Stomach smooth muscle (tissue), 2 donors: ENCODE measurements at regions not wholly inside any gene's neighbourhood (a gene's known extent, or its start where the extent isn't known, plus 50 kb on each side); places are given as distances from the start of the nearest gene placed in this dataset.
"Not testable (repeated sequence)": the region's sequence is repeated elsewhere in the genome, so short reads cannot be mapped to it uniquely, and the experiment has no call there.

Experiments used
- H3K27ac ChIP-seq: one replicate; pipeline ENCODE4 v1.7.0; 2013; ENCODE audit warnings: mild to moderate bottlenecking, low read length, inconsistent platforms
- H3K27me3 ChIP-seq, 2 donors: one replicate each; pipeline ENCODE4 v1.7.0; 2013; ENCODE audit warnings: low read length in 2 of 2; ENCODE audit not compliant: insufficient read depth in 2 of 2, control insufficient read depth in 1 of 2
- H3K36me3 ChIP-seq, 2 donors: one replicate each; pipeline ENCODE4 v1.7.0; 2013; ENCODE audit warnings: low read length in 2 of 2; ENCODE audit not compliant: control insufficient read depth in 2 of 2, insufficient read depth in 2 of 2
- H3K4me1 ChIP-seq: one replicate; pipeline ENCODE4 v1.7.0; 2013; ENCODE audit warnings: low read length; ENCODE audit not compliant: control insufficient read depth, insufficient read depth
- H3K4me3 ChIP-seq, 2 donors: one replicate each; pipeline ENCODE4 v1.7.0; 2013; ENCODE audit warnings: low read length in 2 of 2
- H3K9ac ChIP-seq, 2 donors: one replicate each; pipeline ENCODE4 v1.7.0; 2013; ENCODE audit warnings: low read length in 2 of 2, mild to moderate bottlenecking in 1 of 2
- H3K9me3 ChIP-seq, 2 donors: one replicate each; pipeline ENCODE4 v1.7.0; 2013; ENCODE audit warnings: low read length in 2 of 2; ENCODE audit not compliant: control insufficient read depth in 2 of 2
- donor health status: healthy.
- donor health status: Pancreatic carcinoma.

DNA sequence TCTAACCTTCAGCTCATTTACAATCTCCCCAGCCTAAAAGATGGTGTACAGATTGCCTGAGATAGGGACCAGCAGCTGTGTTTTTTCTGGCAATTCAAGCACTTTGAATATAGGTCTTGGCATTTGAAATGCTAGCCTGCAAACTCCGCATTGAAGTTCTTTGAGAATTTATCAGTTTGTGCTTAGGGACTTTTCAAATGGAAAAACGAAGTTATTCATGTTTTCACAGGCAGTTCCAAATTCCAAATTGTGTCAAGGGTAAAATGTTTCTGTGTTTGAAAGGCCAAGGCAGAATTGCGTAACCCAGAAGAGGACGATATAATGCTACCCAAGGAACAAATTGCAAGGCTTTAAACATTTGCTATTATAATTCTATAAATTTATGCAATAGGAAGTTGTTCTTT, 168.9 kb upstream of the RASSF8 start:
- Histone ChIP-seq H3K36me3 (no peaks in the 10 kb centered on the region), H3K4me1 (no peaks in the 10 kb centered on the region), H3K9me3 (no peaks in the 10 kb centered on the region), H3K27ac (no peak overlapping the region), H3K9ac (no peak overlapping the region), H3K27me3 (no peaks in the 10 kb centered on the region), H3K4me3 (no peak overlapping the region)

DNA sequence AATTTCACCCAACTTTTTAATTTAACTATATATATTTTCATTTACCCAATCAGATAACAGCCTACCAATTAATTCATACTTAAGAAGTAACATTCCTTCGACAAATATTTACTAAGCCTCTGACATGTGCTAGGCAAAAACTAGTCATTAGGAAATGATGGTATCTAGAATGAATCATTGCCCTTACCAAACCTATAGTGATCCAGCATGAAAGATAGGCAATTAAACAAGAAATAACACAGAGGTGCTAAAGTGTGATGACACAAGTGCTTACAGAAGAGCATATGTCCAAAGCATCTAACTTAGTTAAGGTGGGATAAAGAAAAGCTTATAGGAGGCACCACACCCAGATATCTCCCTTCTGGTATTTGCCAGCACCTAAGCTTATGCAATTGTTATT, 166.5 kb upstream of the RASSF8 start:
- no peaks in the 10 kb centered on the region for H3K9me3 ChIP-seq
- no peaks in the 10 kb centered on the region for H3K4me1 ChIP-seq
- H3K36me3 ChIP-seq: no peaks in the 10 kb centered on the region
- H3K27ac ChIP-seq: no peak overlapping the region
- no peak overlapping the region for H3K4me3 ChIP-seq
- H3K9ac ChIP-seq: no peak overlapping the region
- no peaks in the 10 kb centered on the region for H3K27me3 ChIP-seq

DNA sequence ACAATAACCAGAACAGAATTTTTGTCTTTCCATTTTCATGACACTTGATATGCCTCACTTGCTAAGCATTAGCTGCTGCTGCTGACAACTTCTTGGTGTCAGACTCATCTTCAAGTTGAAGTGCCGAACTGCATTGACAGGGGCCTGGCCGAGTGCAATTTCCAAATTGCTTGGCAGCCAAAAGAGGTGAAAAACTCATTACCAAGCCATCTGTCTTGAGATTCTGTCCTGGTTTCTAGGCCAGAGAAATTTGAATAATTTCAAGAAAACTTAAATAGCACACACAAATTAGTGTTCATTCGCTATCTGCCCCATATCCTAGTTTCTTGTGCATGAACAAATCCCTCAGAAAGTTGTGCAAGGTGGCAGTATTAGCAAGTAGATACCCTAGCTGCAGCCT, 165.3 kb upstream of the RASSF8 start:
- Histone ChIP-seq H3K27me3 (no peaks in the 10 kb centered on the region), H3K27ac (no peak overlapping the region)

DNA sequence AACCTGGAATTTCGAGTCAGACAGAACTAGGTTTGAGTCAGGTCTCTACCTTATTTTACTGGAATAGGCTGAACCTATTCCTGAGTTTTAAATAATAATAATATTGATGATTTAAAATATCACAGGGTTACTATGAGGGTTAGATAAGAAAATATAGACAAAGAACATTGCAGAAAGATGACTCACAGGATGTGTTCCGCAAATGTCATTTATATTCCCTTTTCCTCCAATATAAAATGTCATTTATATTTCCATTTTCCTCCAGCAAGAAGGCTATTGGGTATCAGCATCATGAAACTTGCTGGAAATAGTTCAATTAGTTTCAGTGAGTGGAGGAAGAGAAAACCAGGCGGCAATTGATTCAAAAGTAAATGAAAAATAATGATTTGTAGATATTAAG, 163.9 kb upstream of the RASSF8 start:
- H3K9ac ChIP-seq: no peak overlapping the region
- no peaks in the 10 kb centered on the region for H3K9me3 ChIP-seq
- H3K27ac ChIP-seq: no peak overlapping the region
- no peaks in the 10 kb centered on the region for H3K4me1 ChIP-seq
- H3K4me3 ChIP-seq: no peak overlapping the region
- H3K27me3 ChIP-seq: no peaks in the 10 kb centered on the region
- H3K36me3 ChIP-seq: no peaks in the 10 kb centered on the region

More for the DNA sequence above, 165.3 kb upstream of the RASSF8 start:
- H3K4me3 ChIP-seq: no peak overlapping the region
- H3K4me1 ChIP-seq: no peaks in the 10 kb centered on the region
- H3K9ac ChIP-seq: no peak overlapping the region
- H3K36me3 ChIP-seq: no peaks in the 10 kb centered on the region
- H3K9me3 ChIP-seq: no peaks in the 10 kb centered on the region

DNA sequence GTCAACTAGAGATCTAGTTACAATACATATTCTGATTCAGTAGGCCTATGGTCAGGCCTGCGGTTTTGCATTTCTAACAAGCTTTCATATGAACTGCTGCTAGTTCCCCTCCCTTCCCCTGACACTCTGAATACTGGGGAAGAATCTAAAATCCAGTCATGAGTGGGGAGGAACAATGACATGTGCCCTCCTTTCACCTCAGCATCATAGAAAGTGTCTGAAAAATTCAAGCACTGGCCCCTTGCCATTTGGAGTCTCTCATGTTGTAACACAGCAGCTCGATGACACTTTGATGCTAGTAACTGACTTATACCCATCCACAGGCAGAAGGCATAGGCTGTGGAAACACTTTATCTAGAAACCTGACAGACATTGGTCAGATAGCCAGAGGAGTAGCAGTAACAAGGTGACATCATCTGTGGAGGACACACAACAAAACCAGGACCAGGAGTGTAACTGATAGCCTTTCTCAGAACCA, 161.9 kb upstream of the RASSF8 start:
- H3K27me3 ChIP-seq: no peaks in the 10 kb centered on the region

DNA sequence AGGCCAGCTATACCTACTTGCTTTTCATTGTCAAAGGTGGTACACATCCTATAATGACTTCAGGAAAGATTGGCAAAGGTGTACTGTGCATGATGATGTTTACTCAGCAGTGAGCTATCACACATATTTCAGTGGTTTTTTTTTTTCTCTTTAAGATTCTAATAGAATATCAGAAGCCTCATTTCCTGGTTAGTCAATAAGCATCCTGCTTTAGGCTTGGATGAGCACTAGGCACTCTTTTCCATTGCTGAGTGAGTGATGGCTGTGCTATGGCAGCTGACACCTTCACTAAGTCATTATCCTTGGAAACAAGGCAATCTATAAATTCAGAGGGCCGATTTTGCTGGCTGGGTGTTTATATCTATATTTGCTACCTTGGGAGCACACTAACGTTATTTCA, 161.1 kb upstream of the RASSF8 start:
- H3K9me3 ChIP-seq: no peaks in the 10 kb centered on the region
- H3K36me3 ChIP-seq: no peaks in the 10 kb centered on the region
- H3K27ac ChIP-seq: no peak overlapping the region
- H3K4me1 ChIP-seq: no peaks in the 10 kb centered on the region
- H3K9ac ChIP-seq: no peak overlapping the region
- H3K4me3 ChIP-seq: no peak overlapping the region
- H3K27me3 ChIP-seq: no peaks in the 10 kb centered on the region

More for the DNA sequence above, 161.9 kb upstream of the RASSF8 start:
- no peaks in the 10 kb centered on the region for H3K36me3 ChIP-seq
- H3K9me3 ChIP-seq: no peaks in the 10 kb centered on the region
- no peaks in the 10 kb centered on the region for H3K4me1 ChIP-seq
- H3K9ac ChIP-seq: no peak overlapping the region
- H3K27ac ChIP-seq: no peak overlapping the region
- H3K4me3 ChIP-seq: no peak overlapping the region

DNA sequence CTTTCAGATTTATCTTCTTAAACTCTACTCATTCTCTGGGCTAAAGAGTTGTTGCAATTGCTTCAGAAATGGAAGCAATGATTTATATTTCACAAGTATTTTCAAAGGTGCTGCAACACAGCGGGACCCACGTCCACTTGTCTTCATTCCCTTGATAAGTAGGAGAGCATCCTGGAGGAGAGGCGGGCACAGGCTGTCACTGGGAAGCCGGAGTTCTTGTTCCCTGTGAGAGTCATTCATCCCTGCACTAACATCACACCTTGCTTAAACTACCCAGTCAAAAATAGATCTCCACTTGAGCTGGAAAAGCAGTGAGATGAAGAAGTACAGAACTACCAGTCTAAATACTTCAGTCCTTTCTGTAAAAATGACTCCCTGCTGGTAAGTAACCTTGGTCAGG, 160.5 kb upstream of the RASSF8 start:
- Histone ChIP-seq H3K4me3 (no peak overlapping the region), H3K9me3 (no peaks in the 10 kb centered on the region), H3K27me3 (no peaks in the 10 kb centered on the region)

DNA sequence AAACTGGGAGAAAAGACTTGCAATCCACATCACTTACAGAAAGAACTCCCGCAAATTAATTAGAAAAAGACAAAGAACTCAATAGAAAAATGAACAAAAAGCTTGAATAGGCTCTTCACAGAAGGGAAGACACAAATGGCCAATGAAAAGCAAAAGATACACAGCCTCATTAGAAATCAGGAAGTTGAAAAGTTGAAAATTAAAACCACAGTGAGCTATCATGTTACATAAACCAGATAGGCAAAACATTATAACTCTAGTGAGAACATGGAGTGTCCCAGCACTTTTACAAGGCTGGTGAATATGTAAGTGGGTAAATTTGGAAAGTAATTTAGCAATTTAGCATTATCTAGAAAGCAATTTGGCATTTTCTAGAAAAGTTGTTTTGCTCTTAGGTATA, 158.4 kb upstream of the RASSF8 start:
- Histone ChIP-seq H3K4me1 (no peaks in the 10 kb centered on the region), H3K4me3 (no peak overlapping the region), H3K27ac (no peak overlapping the region), H3K9me3 (no peaks in the 10 kb centered on the region), H3K27me3 (no peaks in the 10 kb centered on the region), H3K9ac (no peak overlapping the region), H3K36me3 (no peaks in the 10 kb centered on the region)

More for the DNA sequence above, 160.5 kb upstream of the RASSF8 start:
- no peaks in the 10 kb centered on the region for H3K36me3 ChIP-seq
- no peak overlapping the region for H3K27ac ChIP-seq
- no peak overlapping the region for H3K9ac ChIP-seq
- no peaks in the 10 kb centered on the region for H3K4me1 ChIP-seq

DNA sequence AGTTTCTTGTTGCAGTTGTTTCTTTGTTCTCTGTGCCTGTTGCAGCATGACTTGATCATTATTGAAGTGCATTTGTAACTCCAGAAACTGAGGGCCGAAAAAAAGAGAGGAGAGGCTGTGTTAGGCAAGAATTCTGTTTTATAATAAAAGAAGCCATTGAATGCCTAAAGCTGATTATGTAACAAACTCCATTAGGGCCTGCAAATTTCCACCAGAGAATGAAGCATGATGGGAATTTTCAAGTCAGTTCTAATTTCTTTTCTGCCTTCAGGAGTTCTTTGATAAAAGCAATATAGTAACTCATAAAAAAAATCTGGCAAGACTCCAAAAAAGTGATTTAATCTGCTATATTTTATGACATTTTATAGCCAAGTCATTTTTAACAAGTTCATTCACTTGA, 156.7 kb upstream of the RASSF8 start:
- Histone ChIP-seq H3K36me3 (no peaks in the 10 kb centered on the region), H3K4me1 (no peaks in the 10 kb centered on the region), H3K9me3 (no peaks in the 10 kb centered on the region), H3K9ac (no peak overlapping the region), H3K27ac (no peak overlapping the region), H3K4me3 (no peak overlapping the region), H3K27me3 (no peaks in the 10 kb centered on the region)

DNA sequence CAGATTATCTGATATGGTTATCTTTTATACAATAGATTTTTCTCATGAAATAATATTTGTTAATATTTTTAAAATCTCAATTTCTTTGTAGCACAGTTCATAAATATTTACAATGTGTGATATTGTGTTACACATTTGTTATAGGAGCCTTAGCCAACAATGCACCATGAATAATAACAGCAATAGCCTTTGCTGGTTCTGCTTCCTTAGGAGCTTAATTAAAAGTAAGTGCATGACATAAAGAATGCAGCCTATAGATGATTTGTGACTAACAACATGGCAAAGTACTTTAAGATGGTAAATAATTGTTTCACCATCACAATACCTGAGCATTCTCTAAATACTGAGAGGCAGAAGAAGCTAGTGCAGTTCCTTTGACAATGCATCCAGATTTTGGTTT, 156.3 kb upstream of the RASSF8 start:
- H3K36me3 ChIP-seq: no peaks in the 10 kb centered on the region
- no peak overlapping the region for H3K4me3 ChIP-seq
- H3K9me3 ChIP-seq: no peaks in the 10 kb centered on the region
- no peak overlapping the region for H3K9ac ChIP-seq
- H3K27ac ChIP-seq: no peak overlapping the region
- no peaks in the 10 kb centered on the region for H3K4me1 ChIP-seq
- H3K27me3 ChIP-seq: no peaks in the 10 kb centered on the region

DNA sequence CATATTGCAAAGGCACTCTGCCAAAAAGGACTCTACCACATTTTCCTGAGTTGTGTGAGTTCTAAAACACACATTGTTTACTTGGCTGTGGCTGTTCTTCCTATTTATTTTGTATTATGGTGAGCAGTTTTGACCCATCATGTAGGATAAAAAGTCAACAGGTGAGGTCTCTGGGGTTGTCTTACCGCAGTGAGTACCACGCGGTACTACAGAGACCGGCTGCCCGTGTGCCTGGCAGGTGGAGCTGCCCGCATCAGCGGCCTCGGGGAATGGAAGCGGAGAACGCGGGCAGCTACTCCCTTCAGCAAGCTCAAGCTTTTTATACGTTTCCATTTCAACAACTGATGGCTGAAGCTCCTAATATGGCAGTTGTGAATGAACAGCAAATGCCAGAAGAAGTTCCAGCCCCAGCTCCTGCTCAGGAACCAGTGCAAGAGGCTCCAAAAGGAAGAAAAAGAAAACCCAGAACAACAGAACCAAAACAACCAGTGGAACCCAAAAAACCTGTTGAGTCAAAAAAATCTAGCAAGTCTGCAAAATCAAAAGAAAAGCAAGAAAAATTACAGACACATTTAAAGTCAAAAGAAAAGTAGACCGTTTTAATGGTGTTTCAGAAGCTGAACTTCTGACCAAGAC, 155.3 kb upstream of the RASSF8 start:
- not testable (repeated sequence) for H3K27ac ChIP-seq, H3K9me3 ChIP-seq, H3K36me3 ChIP-seq, H3K27me3 ChIP-seq, H3K4me3 ChIP-seq, H3K4me1 ChIP-seq, H3K9ac ChIP-seq
